HG02884 (cell line): ENCODE measurements at regions not wholly inside any gene's neighbourhood (a gene's known extent, or its start where the extent isn't known, plus 50 kb on each side); places are given as distances from the start of the nearest gene placed in this dataset.

ENCODE experiments used
- ATAC-seq: cut with Tn5 transposase; IDR thresholded peaks from one replicate; pipeline ENCODE4 v1.9.1; 2021; ENCODE audit warnings: mild to moderate bottlenecking, moderate library complexity; ENCODE audit not compliant: unreplicated experiment

- ATAC-seq = no peak
These were observed 412.0 kb upstream of the NR2F2 start for GRCh38 chr15:95918525-95918924.

GRCh38 chr15:95919460-95919859 lies 411.0 kb upstream of the NR2F2 start:
- ATAC-seq = no peak

- no peak for ATAC-seq
These were observed 409.1 kb upstream of the NR2F2 start for GRCh38 chr15:95921404-95921803.

GRCh38 chr15:95922431-95922830 lies 408.1 kb upstream of the NR2F2 start:
- ATAC-seq = peak; percentile 68

- no peak for ATAC-seq
These were observed 406.7 kb upstream of the NR2F2 start for GRCh38 chr15:95923792-95924191.

GRCh38 chr15:95928822-95929221 lies 401.7 kb upstream of the NR2F2 start:
- no peak for ATAC-seq

- ATAC-seq = peak; percentile 98
These were observed 401.2 kb upstream of the NR2F2 start for GRCh38 chr15:95929232-95929846.

- ATAC-seq = no peak
These were observed 399.7 kb upstream of the NR2F2 start for GRCh38 chr15:95930659-95931375.

GRCh38 chr15:95931619-95932018 lies 398.9 kb upstream of the NR2F2 start:
- ATAC-seq = no peak

GRCh38 chr15:95932141-95932540 lies 398.4 kb upstream of the NR2F2 start:
- no peak for ATAC-seq

GRCh38 chr15:95932676-95933075 lies 397.8 kb upstream of the NR2F2 start:
- no peak for ATAC-seq

- ATAC-seq = no peak
These were observed 394.6 kb upstream of the NR2F2 start for GRCh38 chr15:95935852-95936251.

GRCh38 chr15:95937128-95937528 lies 393.4 kb upstream of the NR2F2 start:
- no peak for ATAC-seq

GRCh38 chr15:95940431-95940985 lies 390.0 kb upstream of the NR2F2 start:
- ATAC-seq = no peak

- no peak for ATAC-seq
These were observed 386.3 kb upstream of the NR2F2 start for GRCh38 chr15:95944193-95944592.

GRCh38 chr15:95944661-95945255 lies 385.7 kb upstream of the NR2F2 start:
- ATAC-seq = no peak

GRCh38 chr15:95946241-95946640 lies 384.3 kb upstream of the NR2F2 start:
- no peak for ATAC-seq

GRCh38 chr15:95946926-95947325 lies 383.6 kb upstream of the NR2F2 start:
- no peak for ATAC-seq

- ATAC-seq = no peak
These were observed 382.1 kb upstream of the NR2F2 start for GRCh38 chr15:95948411-95948810.

GRCh38 chr15:95953032-95953431 lies 377.5 kb upstream of the NR2F2 start:
- no peak for ATAC-seq

- ATAC-seq = no peak
These were observed 372.6 kb upstream of the NR2F2 start for GRCh38 chr15:95957861-95958260.

GRCh38 chr15:95958382-95958781 lies 372.1 kb upstream of the NR2F2 start:
- no peak for ATAC-seq
